ENCODE measurements at regions not wholly inside any gene's neighbourhood (a gene's known extent, or its start where the extent isn't known, plus 50 kb on each side); places are given as distances from the start of the nearest gene placed in this dataset.

- TF ChIP-seq CTCF (IDR thresholded peaks at IDR 0.05) = no peak
- TF ChIP-seq POLR2A (IDR thresholded peaks at IDR 0.05) = no peak
Observed at GRCh38 chr14:53828820-53829219, 127.8 kb downstream of the BMP4 start.

All from testis (tissue), 2 donors.